ENCODE measurements at regions not wholly inside any gene's neighbourhood (a gene's known extent, or its start where the extent isn't known, plus 50 kb on each side); places are given as distances from the start of the nearest gene placed in this dataset.

DNA sequence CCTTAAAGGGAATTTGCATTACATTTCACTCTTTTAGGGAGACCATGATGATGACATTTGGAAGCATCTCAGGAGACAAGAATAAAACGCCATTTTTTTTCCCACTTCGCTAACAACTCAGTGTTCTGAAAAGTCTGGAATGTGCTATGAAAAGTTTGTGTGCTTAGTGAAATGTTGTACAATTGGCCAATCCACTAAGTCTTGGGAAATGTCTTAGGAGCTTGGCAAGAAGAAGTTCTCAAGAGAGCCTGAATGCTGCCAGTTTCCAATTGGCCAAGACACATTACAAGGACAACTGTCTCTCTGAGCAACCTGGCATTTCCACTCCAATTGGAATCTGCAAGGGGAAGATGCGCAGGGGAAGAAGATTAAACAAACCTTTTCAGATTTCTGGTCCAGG is 401.8 kb downstream of the RWDD3 start:
- ChIA-PET POLR2A (ENCODE audit: unreplicated experiment) (interaction anchor here (0.6 kb wide), 1 partner anchor 23 kb away, joined by 4 read pairs; no protein-coding TSS in a partner anchor), CTCF (no interaction called here)
- H4K20me1 ChIP-seq (ENCODE audit: insufficient read depth) = no peaks in the 10 kb centered on the region
- H3K79me2 ChIP-seq (ENCODE audit: low read depth) = no peaks in the 10 kb centered on the region
- H3K4me3 ChIP-seq = no peak overlapping the region
- H2AFZ ChIP-seq = no peak overlapping the region
- H3K4me1 ChIP-seq (replicated peaks; ENCODE audit: insufficient read depth) = no peaks in the 10 kb centered on the region
- no peaks in the 10 kb centered on the region for H3K27me3 ChIP-seq (ENCODE audit: insufficient read depth, low read depth)
- no peaks in the 10 kb centered on the region for H3K36me3 ChIP-seq (ENCODE audit: low read depth)
- no peak overlapping the region for H3K27ac ChIP-seq
- intact Hi-C loops (cut with micrococcal nuclease; ENCODE audit: unreplicated experiment) = no loop called here
- no TSS peak for BruUV-seq (replicated peaks)
- no peaks in the 10 kb centered on the region for H3F3A ChIP-seq (ENCODE audit: insufficient read depth, low read depth)
- no peak overlapping the region for H3K4me2 ChIP-seq
- no peak for DNase-seq
- no peaks in the 10 kb centered on the region for H3K9me2 ChIP-seq (ENCODE audit: insufficient read depth)
- no peak for TF ChIP-seq CTCF (conservative IDR thresholded peaks at IDR 0.05)
- no peak for TF ChIP-seq EZH2 (IDR thresholded peaks at IDR 0.05; ENCODE audit: low read depth)
- H3K9me3 ChIP-seq (ENCODE audit: insufficient read depth, low read depth) = no peaks in the 10 kb centered on the region

DNA sequence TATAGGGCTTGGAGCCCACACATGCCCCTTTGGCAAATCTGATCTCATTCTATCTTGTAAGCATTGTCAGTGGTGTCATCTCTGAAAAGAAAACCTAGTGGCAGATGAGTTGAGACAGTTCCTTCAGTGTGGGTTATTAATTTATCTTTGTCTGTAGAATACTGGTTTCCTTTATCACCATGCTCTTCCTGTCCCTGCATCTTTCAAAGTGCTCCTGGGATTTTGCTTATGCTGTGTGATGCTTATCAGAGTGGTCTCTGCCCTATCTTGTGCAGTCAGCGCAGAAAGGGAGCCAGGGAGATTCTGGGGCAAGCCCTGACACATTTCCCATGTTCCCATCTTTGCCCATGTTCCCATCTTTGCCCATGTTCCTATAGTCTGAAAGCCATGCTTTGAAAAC is 402.9 kb downstream of the RWDD3 start:
- no peak overlapping the region for H3K4me2 ChIP-seq
- no peaks in the 10 kb centered on the region for H3K36me3 ChIP-seq (ENCODE audit: low read depth)
- H3K9me3 ChIP-seq (ENCODE audit: insufficient read depth, low read depth) = no peaks in the 10 kb centered on the region
- H3K9me2 ChIP-seq (ENCODE audit: insufficient read depth) = no peaks in the 10 kb centered on the region
- no peak overlapping the region for H3K4me3 ChIP-seq
- no peaks in the 10 kb centered on the region for H3K4me1 ChIP-seq (replicated peaks; ENCODE audit: insufficient read depth)
- intact Hi-C loops (cut with micrococcal nuclease; ENCODE audit: unreplicated experiment) = no loop called here
- no peak overlapping the region for H3K27ac ChIP-seq
- no peak overlapping the region for H2AFZ ChIP-seq
- no TSS peak for BruUV-seq (replicated peaks)
- no peaks in the 10 kb centered on the region for H4K20me1 ChIP-seq (ENCODE audit: insufficient read depth)
- no peak for TF ChIP-seq EZH2 (IDR thresholded peaks at IDR 0.05; ENCODE audit: low read depth)
- no peak for DNase-seq
- H3F3A ChIP-seq (ENCODE audit: insufficient read depth, low read depth) = no peaks in the 10 kb centered on the region
- CTCF ChIA-PET = no interaction called here
- POLR2A ChIA-PET (ENCODE audit: unreplicated experiment) = no interaction called here
- H3K27me3 ChIP-seq (ENCODE audit: insufficient read depth, low read depth) = no peaks in the 10 kb centered on the region
- no peaks in the 10 kb centered on the region for H3K79me2 ChIP-seq (ENCODE audit: low read depth)

- Histone ChIP-seq H3K4me3 (no peak overlapping the region), H3K4me1 (replicated peaks; ENCODE audit: insufficient read depth) (no peaks in the 10 kb centered on the region), H3K36me3 (ENCODE audit: low read depth) (no peaks in the 10 kb centered on the region), H3K79me2 (ENCODE audit: low read depth) (no peaks in the 10 kb centered on the region), H3K4me2 (no peak overlapping the region), H3K9me2 (ENCODE audit: insufficient read depth) (no peaks in the 10 kb centered on the region), H3K27ac (no peak overlapping the region), H3K27me3 (ENCODE audit: insufficient read depth, low read depth) (no peaks in the 10 kb centered on the region), H3F3A (ENCODE audit: insufficient read depth, low read depth) (no peaks in the 10 kb centered on the region), H3K9me3 (ENCODE audit: insufficient read depth, low read depth) (no peaks in the 10 kb centered on the region), H4K20me1 (ENCODE audit: insufficient read depth) (no peaks in the 10 kb centered on the region), H2AFZ (no peak overlapping the region)
- intact Hi-C loops (cut with micrococcal nuclease; ENCODE audit: unreplicated experiment) = no loop called here
- POLR2A ChIA-PET (ENCODE audit: unreplicated experiment) = no interaction called here
- peak in 1 of 2 experiments; percentile 6 for DNase-seq
- CTCF ChIA-PET = no interaction called here
- BruUV-seq (replicated peaks) = no TSS peak
- TF ChIP-seq EZH2 (IDR thresholded peaks at IDR 0.05; ENCODE audit: low read depth) = no peak
- no peak for TF ChIP-seq CTCF (conservative IDR thresholded peaks at IDR 0.05)
These were observed 406.7 kb downstream of the RWDD3 start for GRCh38 chr1:95640746-95641145.

DNA sequence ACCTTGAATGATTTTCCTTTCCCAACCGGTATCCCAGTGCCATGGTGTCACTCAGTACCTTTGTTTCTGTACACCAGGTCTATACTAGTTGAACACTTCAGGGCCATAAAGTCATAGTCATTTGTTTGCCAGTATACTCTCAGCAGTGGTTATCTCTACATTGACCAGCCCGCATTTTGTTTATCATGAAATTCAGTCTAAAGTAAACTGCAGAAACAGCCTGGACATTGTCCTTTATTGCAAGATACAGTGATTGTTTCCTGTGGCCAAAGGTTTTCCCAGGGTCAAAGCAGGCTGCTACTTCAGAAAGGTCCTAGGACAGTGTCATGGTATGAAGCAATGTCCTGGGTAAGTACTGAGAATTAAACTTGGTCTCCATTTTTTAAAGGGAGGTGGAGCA is 407.4 kb downstream of the RWDD3 start:
- CTCF ChIA-PET = no interaction called here
- intact Hi-C loops (cut with micrococcal nuclease; ENCODE audit: unreplicated experiment) = no loop called here
- H4K20me1 ChIP-seq (ENCODE audit: insufficient read depth) = no peaks in the 10 kb centered on the region
- no peaks in the 10 kb centered on the region for H3K79me2 ChIP-seq (ENCODE audit: low read depth)
- no peak overlapping the region for H3K27ac ChIP-seq
- no peak overlapping the region for H3K4me2 ChIP-seq
- no peaks in the 10 kb centered on the region for H3K36me3 ChIP-seq (ENCODE audit: low read depth)
- H3K9me3 ChIP-seq (ENCODE audit: insufficient read depth, low read depth) = no peaks in the 10 kb centered on the region
- DNase-seq = no peak
- no peaks in the 10 kb centered on the region for H3K4me1 ChIP-seq (replicated peaks; ENCODE audit: insufficient read depth)
- no peaks in the 10 kb centered on the region for H3K9me2 ChIP-seq (ENCODE audit: insufficient read depth)
- no peaks in the 10 kb centered on the region for H3K27me3 ChIP-seq (ENCODE audit: insufficient read depth, low read depth)
- no peak overlapping the region for H3K4me3 ChIP-seq
- BruUV-seq (replicated peaks) = no TSS peak
- H3F3A ChIP-seq (ENCODE audit: insufficient read depth, low read depth) = no peaks in the 10 kb centered on the region
- H2AFZ ChIP-seq = no peak overlapping the region
- TF ChIP-seq EZH2 (IDR thresholded peaks at IDR 0.05; ENCODE audit: low read depth) (no peak), CTCF (conservative IDR thresholded peaks at IDR 0.05) (no peak)
- POLR2A ChIA-PET (ENCODE audit: unreplicated experiment) = no interaction called here

Data from PC-9 (cell line).